AG04450 (cell line): ENCODE measurements at regions not wholly inside any gene's neighbourhood (a gene's known extent, or its start where the extent isn't known, plus 50 kb on each side); places are given as distances from the start of the nearest gene placed in this dataset.

ENCODE experiments used
- CTCF ChIA-PET: fragments of 300-600, 350-600 bp; formaldehyde crosslinking; extraction: SDS; loops from one replicate; lab custom pipeline; 2022; ENCODE audit warnings: antibody characterized with exemption, inconsistent platforms; lab: Charles Lee
- POLR2A ChIA-PET: fragments of 350-600 bp; formaldehyde crosslinking; extraction: SDS; loops from one replicate; lab custom pipeline; 2021; ENCODE audit warnings: antibody characterized with exemption, inconsistent platforms; lab: Yijun Ruan, JAX
- DNase-seq: peaks from one replicate; pipeline ENCODE4 v3.0.0-alpha.2; 2011; ENCODE audit warnings: low read depth, low spot score
- H3K27ac ChIP-seq: one replicate; pipeline ENCODE4 v1.5.1; 2012; ENCODE audit warnings: low read depth, low read length, control low read depth
- H3K27me3 ChIP-seq: one replicate; pipeline ENCODE4 v1.6.0; 2012; ENCODE audit warnings: low read length; ENCODE audit not compliant: control insufficient read depth, insufficient read depth
- H3K4me3 ChIP-seq: 2 replicates; pipeline ENCODE4 v1.5.1; 2011; ENCODE audit warnings: mild to moderate bottlenecking, low read depth, low read length, control low read depth
- H3K9me3 ChIP-seq: 2 replicates; pipeline ENCODE4 v1.5.1; 2012; ENCODE audit warnings: low read length; ENCODE audit not compliant: control insufficient read depth, insufficient read depth
- CTCF ChIP-seq: IDR thresholded peaks from 2 replicates; pipeline ENCODE4 v1.5.1; 2011; ENCODE audit warnings: low read depth, low read length, control low read depth, inconsistent platforms

- H3K4me3 ChIP-seq = no peak overlapping the region
- ChIA-PET CTCF (no interaction called here), POLR2A (no interaction called here)
- TF ChIP-seq CTCF = no peak
- no peak for DNase-seq
- peaks cover 4% of the 10 kb centered on the region for H3K9me3 ChIP-seq
- H3K27me3 ChIP-seq = peaks cover 1% of the 10 kb centered on the region
- no peak overlapping the region for H3K27ac ChIP-seq
These were observed 95.2 kb downstream of the PSMG1 start for GRCh38 chr21:39088031-39088370.

GRCh38 chr21:39087238-39088030 is 95.8 kb downstream of the PSMG1 start:
- Histone ChIP-seq H3K27me3 (peaks cover 6% of the 10 kb centered on the region), H3K27ac (no peak overlapping the region), H3K4me3 (no peak overlapping the region), H3K9me3 (peaks cover 4% of the 10 kb centered on the region)
- DNase-seq = no peak
- TF ChIP-seq CTCF = no peak
- ChIA-PET POLR2A (no interaction called here), CTCF (interaction anchor here (0.9 kb wide), 1 partner anchor 352 kb away, joined by 3 read pairs; no protein-coding TSS in a partner anchor)

GRCh38 chr21:39086547-39086946 is 96.7 kb downstream of the PSMG1 start:
- Histone ChIP-seq H3K9me3 (peaks cover 4% of the 10 kb centered on the region), H3K4me3 (no peak overlapping the region), H3K27ac (no peak overlapping the region), H3K27me3 (peaks cover 6% of the 10 kb centered on the region)
- CTCF ChIA-PET = interaction anchor here (0.9 kb wide), 1 partner anchor 351 kb away, joined by 3 read pairs; no protein-coding TSS in a partner anchor
- POLR2A ChIA-PET = no interaction called here
- no peak for DNase-seq
- TF ChIP-seq CTCF = no peak; the same call in 1 of the 2 replicates

- Histone ChIP-seq H3K27me3 (peaks cover 6% of the 10 kb centered on the region), H3K9me3 (peaks cover 4% of the 10 kb centered on the region), H3K4me3 (no peak overlapping the region), H3K27ac (no peak overlapping the region)
- POLR2A ChIA-PET = no interaction called here
- DNase-seq = no peak
- TF ChIP-seq CTCF = no peak
- CTCF ChIA-PET = no interaction called here
These were observed 97.3 kb downstream of the PSMG1 start for GRCh38 chr21:39085843-39086405.
